MM.1S (cell line): ENCODE measurements at regions not wholly inside any gene's neighbourhood (a gene's known extent, or its start where the extent isn't known, plus 50 kb on each side); places are given as distances from the start of the nearest gene placed in this dataset.

Source experiments
- DNase-seq: peaks from one replicate; pipeline ENCODE4 v3.0.0-alpha.2; 2015
- H2AFZ ChIP-seq: fragments of 300-600 bp; sonication (generic); 2 replicates; pipeline ENCODE4 v1.6.0; 2016; ENCODE audit warnings: antibody characterized with exemption, low read length
- H3F3A ChIP-seq: fragments of 300-600 bp; sonication (generic); 2 replicates; pipeline ENCODE4 v1.6.1; 2016; ENCODE audit warnings: mild to moderate bottlenecking, antibody characterized with exemption, low read length, moderate library complexity, mixed read lengths; ENCODE audit not compliant: insufficient read depth
- H3K27ac ChIP-seq: fragments of 300-600 bp; sonication (generic); 2 replicates; pipeline ENCODE4 v1.5.1; 2016; ENCODE audit warnings: mild to moderate bottlenecking, low read length
- H3K27me3 ChIP-seq: fragments of 300-600 bp; sonication (generic); replicated peaks from 2 replicates; pipeline ENCODE4 v1.6.0; 2016; ENCODE audit warnings: low read length; ENCODE audit not compliant: insufficient read depth
- H3K36me3 ChIP-seq: fragments of 300-600 bp; sonication (generic); replicated peaks from 2 replicates; pipeline ENCODE4 v1.6.1; 2016; ENCODE audit warnings: mild to moderate bottlenecking, low read length, mixed read lengths; ENCODE audit not compliant: insufficient read depth
- H3K4me1 ChIP-seq: fragments of 300-600 bp; sonication (generic); 2 replicates; pipeline ENCODE4 v1.6.1; 2016; ENCODE audit warnings: low read length, mixed read lengths
- H3K4me2 ChIP-seq: fragments of 300-600 bp; sonication (generic); 2 replicates; pipeline ENCODE4 v1.6.0; 2016; ENCODE audit warnings: low read depth, low read length
- H3K4me3 ChIP-seq: fragments of 300-600 bp; sonication (generic); 2 replicates; pipeline ENCODE4 v1.5.1; 2016; ENCODE audit warnings: low read length, mixed read lengths
- H3K79me2 ChIP-seq: fragments of 300-600 bp; sonication (generic); 2 replicates; pipeline ENCODE4 v1.6.1; 2016; ENCODE audit warnings: mixed run types, low read length, mixed read lengths
- H3K9ac ChIP-seq: fragments of 300-600 bp; sonication (generic); 2 replicates; pipeline ENCODE4 v1.6.1; 2016; ENCODE audit warnings: low read length, mixed read lengths
- H3K9me2 ChIP-seq: fragments of 300-600 bp; sonication (generic); replicated peaks from 2 replicates; pipeline ENCODE4 v1.6.1; 2016; ENCODE audit warnings: mild to moderate bottlenecking, low read length, mixed read lengths; ENCODE audit not compliant: insufficient read depth
- H3K9me3 ChIP-seq: fragments of 300-600 bp; sonication (generic); replicated peaks from 2 replicates; pipeline ENCODE4 v1.6.1; 2016; ENCODE audit warnings: mild to moderate bottlenecking, low read length, mixed read lengths; ENCODE audit not compliant: insufficient read depth
- H4K20me1 ChIP-seq: fragments of 300-600 bp; sonication (generic); 2 replicates; pipeline ENCODE4 v1.6.1; 2016; ENCODE audit warnings: mild to moderate bottlenecking, low read length, moderate library complexity, mixed read lengths; ENCODE audit not compliant: insufficient read depth
- EZH2 ChIP-seq: fragments of 300-600 bp; sonication (generic); optimal IDR thresholded peaks from 2 replicates; pipeline ENCODE3; 2017; ENCODE audit warnings: low read depth, mild to moderate bottlenecking, antibody characterized with exemption, low read length, mixed read lengths
- EZH2phosphoT487 ChIP-seq: fragments of 300-600 bp; sonication (generic); IDR thresholded peaks from 2 replicates; pipeline ENCODE4 v1.6.1; 2018; ENCODE audit warnings: antibody characterized with exemption, low read length
- TF ChIP-seq, protein P1 (sequence below): fragments of 300-600 bp; sonication (generic); IDR thresholded peaks from 2 replicates; pipeline ENCODE4 v1.5.1; 2016; ENCODE audit warnings: antibody characterized with exemption, low read length, mixed read lengths

DNA sequence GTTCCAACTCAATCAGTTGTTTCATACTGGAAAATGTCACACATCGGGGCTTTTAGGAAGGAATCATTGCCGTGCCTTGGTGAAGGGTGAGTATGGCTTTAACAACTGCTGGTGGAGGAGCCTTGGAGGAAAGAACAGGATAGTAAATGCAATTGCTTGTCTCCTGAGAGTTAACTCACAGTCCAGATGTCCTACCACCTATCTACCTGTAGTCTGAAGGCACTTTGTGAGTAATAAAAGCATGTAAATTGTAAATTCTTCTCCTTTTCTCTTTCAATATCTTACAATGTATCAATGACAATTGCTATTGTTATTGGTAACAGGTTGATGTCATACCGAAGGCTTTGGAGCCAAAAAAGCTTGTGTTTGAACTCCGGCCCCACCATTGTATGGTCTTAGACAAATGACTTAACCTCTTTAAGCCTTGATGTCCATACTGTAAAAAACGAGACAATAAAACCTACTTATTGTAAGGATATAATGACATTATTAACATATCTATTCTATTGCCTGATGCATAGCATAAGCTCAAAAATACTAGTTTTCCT, 397.4 kb downstream of the ADAMTS20 start:
- Histone ChIP-seq H3K27me3 (no peaks in the 10 kb centered on the region), H3K4me1 (no peaks in the 10 kb centered on the region), H4K20me1 (no peaks in the 10 kb centered on the region), H2AFZ (no peak overlapping the region), H3K36me3 (no peaks in the 10 kb centered on the region), H3K9me3 (no peaks in the 10 kb centered on the region), H3K79me2 (no peaks in the 10 kb centered on the region), H3K9me2 (no peaks in the 10 kb centered on the region), H3K27ac (no peak overlapping the region), H3K9ac (no peak overlapping the region), H3K4me2 (no peak overlapping the region), H3K4me3 (no peak overlapping the region), H3F3A (no peaks in the 10 kb centered on the region)
- TF ChIP-seq EZH2phosphoT487 (no peak), EZH2 (no peak)
- TF ChIP-seq, protein P1, sequence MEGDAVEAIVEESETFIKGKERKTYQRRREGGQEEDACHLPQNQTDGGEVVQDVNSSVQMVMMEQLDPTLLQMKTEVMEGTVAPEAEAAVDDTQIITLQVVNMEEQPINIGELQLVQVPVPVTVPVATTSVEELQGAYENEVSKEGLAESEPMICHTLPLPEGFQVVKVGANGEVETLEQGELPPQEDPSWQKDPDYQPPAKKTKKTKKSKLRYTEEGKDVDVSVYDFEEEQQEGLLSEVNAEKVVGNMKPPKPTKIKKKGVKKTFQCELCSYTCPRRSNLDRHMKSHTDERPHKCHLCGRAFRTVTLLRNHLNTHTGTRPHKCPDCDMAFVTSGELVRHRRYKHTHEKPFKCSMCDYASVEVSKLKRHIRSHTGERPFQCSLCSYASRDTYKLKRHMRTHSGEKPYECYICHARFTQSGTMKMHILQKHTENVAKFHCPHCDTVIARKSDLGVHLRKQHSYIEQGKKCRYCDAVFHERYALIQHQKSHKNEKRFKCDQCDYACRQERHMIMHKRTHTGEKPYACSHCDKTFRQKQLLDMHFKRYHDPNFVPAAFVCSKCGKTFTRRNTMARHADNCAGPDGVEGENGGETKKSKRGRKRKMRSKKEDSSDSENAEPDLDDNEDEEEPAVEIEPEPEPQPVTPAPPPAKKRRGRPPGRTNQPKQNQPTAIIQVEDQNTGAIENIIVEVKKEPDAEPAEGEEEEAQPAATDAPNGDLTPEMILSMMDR, result no peak
- DNase-seq, result no peak

DNA sequence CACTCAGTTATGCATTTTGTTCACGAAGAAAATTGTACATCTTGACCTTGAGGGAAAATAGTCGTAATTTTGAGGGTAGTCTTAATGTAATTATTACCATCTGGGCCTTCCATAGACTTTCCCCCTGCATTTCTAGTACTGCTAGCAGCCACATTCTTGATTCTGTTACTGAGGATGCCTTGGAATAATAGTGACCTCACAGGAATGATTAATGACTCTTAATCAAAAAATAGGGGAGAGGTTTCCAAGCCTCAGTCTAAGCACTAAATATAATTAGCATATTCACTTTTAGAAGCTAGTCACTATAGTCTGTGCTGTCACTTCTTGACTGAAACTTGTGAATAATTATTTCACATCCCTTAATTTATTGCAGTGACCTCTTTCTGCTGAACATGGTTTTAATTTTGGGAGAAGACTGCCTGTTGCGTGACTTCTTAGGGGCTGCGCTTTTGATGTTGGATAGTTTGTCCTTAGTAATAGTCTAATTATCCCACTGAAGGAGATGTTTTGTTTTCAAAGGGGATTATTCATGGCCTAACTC, 400.5 kb downstream of the ADAMTS20 start:
- no peak for DNase-seq
- TF ChIP-seq EZH2phosphoT487, result no peak
- no peak for TF ChIP-seq EZH2
- TF ChIP-seq, protein P1, result no peak
- no peaks in the 10 kb centered on the region for H4K20me1 ChIP-seq
- no peak overlapping the region for H3K4me3 ChIP-seq
- H3K79me2 ChIP-seq, result no peaks in the 10 kb centered on the region
- no peaks in the 10 kb centered on the region for H3K27me3 ChIP-seq
- no peaks in the 10 kb centered on the region for H3K4me1 ChIP-seq
- no peak overlapping the region for H3K27ac ChIP-seq
- H3K9me2 ChIP-seq, result no peaks in the 10 kb centered on the region
- H3K9me3 ChIP-seq, result no peaks in the 10 kb centered on the region
- no peak overlapping the region for H3K4me2 ChIP-seq
- no peaks in the 10 kb centered on the region for H3K36me3 ChIP-seq
- H3F3A ChIP-seq, result no peaks in the 10 kb centered on the region
- H3K9ac ChIP-seq, result no peak overlapping the region
- H2AFZ ChIP-seq, result no peak overlapping the region

DNA sequence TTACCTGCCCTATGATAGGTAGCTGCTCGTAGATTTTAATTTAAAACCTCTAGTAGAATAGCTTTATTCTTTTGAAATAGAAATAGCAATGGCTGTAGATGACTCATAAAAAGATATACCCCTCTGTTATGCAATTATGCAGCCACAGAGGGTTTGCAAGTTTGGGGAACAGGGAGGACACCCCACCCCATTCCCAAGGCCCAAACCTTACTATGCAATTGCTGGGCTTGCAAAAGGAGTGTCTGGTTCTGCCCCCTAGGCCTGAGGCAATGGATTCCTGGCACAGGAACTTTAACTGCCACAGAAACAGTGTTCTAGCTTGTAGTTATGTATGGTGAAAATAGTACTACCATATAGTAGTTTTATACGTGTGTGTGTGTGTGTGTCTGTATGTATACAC, 403.3 kb downstream of the ADAMTS20 start:
- H3K79me2 ChIP-seq, result no peaks in the 10 kb centered on the region
- no peaks in the 10 kb centered on the region for H3F3A ChIP-seq
- no peak for DNase-seq
- TF ChIP-seq, protein P1, result no peak
- TF ChIP-seq EZH2, result no peak
- no peak for TF ChIP-seq EZH2phosphoT487
- H3K4me1 ChIP-seq, result no peaks in the 10 kb centered on the region
- H3K27me3 ChIP-seq, result no peaks in the 10 kb centered on the region
- H3K36me3 ChIP-seq, result no peaks in the 10 kb centered on the region
- no peak overlapping the region for H3K9ac ChIP-seq
- no peak overlapping the region for H2AFZ ChIP-seq
- H3K9me2 ChIP-seq, result no peaks in the 10 kb centered on the region
- no peaks in the 10 kb centered on the region for H4K20me1 ChIP-seq
- H3K9me3 ChIP-seq, result no peaks in the 10 kb centered on the region
- H3K27ac ChIP-seq, result no peak overlapping the region
- no peak overlapping the region for H3K4me3 ChIP-seq
- H3K4me2 ChIP-seq, result no peak overlapping the region
